ENCODE measurements at regions not wholly inside any gene's neighbourhood (a gene's known extent, or its start where the extent isn't known, plus 50 kb on each side); places are given as distances from the start of the nearest gene placed in this dataset.

DNA sequence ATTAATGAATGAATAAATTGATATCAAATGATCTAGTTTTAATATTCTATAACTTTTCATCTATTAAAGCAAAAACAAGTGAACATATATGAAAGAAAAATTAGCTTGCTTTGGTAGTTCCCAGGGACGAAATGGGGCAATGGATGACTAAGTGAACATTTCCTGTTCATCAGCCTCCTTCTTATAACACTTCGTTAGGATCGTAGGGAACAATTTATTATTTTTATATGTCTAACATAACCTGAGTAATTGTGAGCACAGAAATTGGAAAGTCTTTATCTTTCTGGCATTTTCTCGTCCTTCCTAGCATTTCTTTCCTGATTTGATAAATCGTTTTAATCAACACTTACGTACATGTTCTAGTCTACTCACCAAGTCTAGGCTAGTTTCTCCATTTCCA lies 59.1 kb upstream of the PPP1R3C start:
- no CpG with 5 or more reads among the region's 6 CpGs for WGBS (ENCODE audit: insufficient coverage, insufficient read length)
- no peak for DNase-seq (ENCODE audit: low read depth, low spot score)
- Histone ChIP-seq H3K9me3 (ENCODE audit: control insufficient read depth, insufficient read depth, low read length) (no peaks in the 10 kb centered on the region), H3K4me1 (ENCODE audit: control insufficient read depth, insufficient read depth, low read length) (no peaks in the 10 kb centered on the region), H3K27ac (ENCODE audit: low read length) (no peak overlapping the region), H3K36me3 (ENCODE audit: control insufficient read depth, insufficient read depth, low read length) (no peaks in the 10 kb centered on the region), H3K27me3 (ENCODE audit: control insufficient read depth, insufficient read depth, low read length) (no peaks in the 10 kb centered on the region), H3K4me3 (ENCODE audit: low read length) (no peak overlapping the region)

DNA sequence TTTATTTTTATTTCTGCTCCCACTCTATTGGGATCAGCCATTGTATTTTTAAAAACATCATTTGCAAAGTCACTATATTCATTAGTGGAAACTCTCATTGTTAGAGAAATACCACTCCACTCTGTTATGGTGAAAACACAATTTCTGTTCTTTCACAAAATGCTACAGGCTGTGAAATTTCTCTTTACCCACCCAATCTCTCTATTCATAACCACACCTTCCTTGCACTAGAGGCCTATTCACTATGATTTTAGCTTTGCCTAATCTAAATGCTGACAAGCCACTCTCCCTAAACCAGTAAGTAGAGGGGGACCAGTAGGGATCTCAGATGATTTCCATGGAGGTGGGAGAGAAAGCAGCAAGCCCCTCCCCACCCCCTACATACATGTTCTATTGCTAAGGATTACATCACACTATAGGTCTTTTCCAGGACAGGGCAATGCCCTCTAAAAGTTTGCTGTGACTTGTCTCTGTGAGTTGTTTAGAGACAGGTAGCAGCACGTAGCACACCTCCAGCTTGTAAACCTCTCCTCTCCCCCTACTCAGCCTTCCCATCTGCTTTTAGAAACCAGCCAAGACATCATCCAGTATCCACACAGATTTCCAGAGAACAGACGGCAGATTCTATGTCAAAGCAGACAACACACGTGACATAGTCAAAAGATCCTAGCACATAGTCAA lies 58.3 kb upstream of the PPP1R3C start:
- H3K27me3 ChIP-seq (ENCODE audit: control insufficient read depth, insufficient read depth, low read length): no peaks in the 10 kb centered on the region
- H3K27ac ChIP-seq (ENCODE audit: low read length): no peak overlapping the region
- no peaks in the 10 kb centered on the region for H3K9me3 ChIP-seq (ENCODE audit: control insufficient read depth, insufficient read depth, low read length)
- no CpG with 5 or more reads among the region's 3 CpGs for WGBS (ENCODE audit: insufficient coverage, insufficient read length)
- DNase-seq (ENCODE audit: low read depth, low spot score): no peak
- H3K4me3 ChIP-seq (ENCODE audit: low read length): no peak overlapping the region
- H3K4me1 ChIP-seq (ENCODE audit: control insufficient read depth, insufficient read depth, low read length): no peaks in the 10 kb centered on the region
- H3K36me3 ChIP-seq (ENCODE audit: control insufficient read depth, insufficient read depth, low read length): no peaks in the 10 kb centered on the region

DNA sequence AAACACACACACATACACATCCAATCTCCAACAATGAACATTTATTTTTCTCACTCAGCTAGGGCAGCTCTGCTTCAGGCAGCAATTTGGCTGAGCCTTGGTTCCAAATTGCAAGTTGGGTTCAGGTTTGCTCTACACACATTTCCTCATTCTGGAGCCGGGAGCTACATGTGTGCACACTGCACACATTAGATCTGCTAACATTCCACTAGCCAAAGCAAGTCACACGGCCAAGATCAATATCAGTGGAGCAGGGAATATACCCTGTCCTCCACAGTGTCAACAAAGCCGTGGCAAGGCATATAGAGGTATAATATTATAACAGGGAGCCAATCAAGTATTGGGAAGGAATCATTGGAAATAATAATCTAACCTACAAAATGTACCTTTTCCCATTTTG lies 57.5 kb upstream of the PPP1R3C start:
- no peak overlapping the region for H3K27ac ChIP-seq (ENCODE audit: low read length)

DNA sequence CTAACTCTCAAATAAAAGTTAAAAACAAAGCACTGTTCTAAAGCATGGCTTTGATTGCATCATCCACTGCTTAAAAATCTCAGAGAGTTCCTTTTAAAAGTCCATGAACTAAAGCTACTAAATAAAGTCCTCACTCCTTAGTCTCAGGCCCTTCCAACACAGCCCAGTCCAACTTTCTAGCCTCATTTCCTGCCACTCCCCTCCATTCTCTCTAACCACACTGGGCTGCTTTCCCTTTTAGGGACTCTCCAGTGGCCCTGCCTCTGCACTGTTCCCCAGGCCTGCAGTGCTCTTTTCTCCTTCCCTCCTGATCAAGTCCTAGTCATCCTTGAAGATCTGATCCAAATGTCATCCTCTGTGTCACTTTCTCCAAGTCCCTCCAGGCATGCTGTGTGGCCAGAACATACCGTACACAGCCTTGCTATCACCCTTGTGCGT lies 56.9 kb upstream of the PPP1R3C start:
- H3K4me1 ChIP-seq (ENCODE audit: control insufficient read depth, insufficient read depth, low read length): no peaks in the 10 kb centered on the region
- DNase-seq (ENCODE audit: low read depth, low spot score): no peak
- no peak overlapping the region for H3K4me3 ChIP-seq (ENCODE audit: low read length)
- H3K27ac ChIP-seq (ENCODE audit: low read length): no peak overlapping the region
- H3K27me3 ChIP-seq (ENCODE audit: control insufficient read depth, insufficient read depth, low read length): no peaks in the 10 kb centered on the region
- no peaks in the 10 kb centered on the region for H3K9me3 ChIP-seq (ENCODE audit: control insufficient read depth, insufficient read depth, low read length)
- WGBS (ENCODE audit: insufficient coverage, insufficient read length): no CpG with 5 or more reads among the region's 2 CpGs
- H3K36me3 ChIP-seq (ENCODE audit: control insufficient read depth, insufficient read depth, low read length): no peaks in the 10 kb centered on the region

More for the DNA sequence above, 57.5 kb upstream of the PPP1R3C start:
- DNase-seq (ENCODE audit: low read depth, low spot score): no peak
- Histone ChIP-seq H3K27me3 (ENCODE audit: control insufficient read depth, insufficient read depth, low read length) (no peaks in the 10 kb centered on the region), H3K4me1 (ENCODE audit: control insufficient read depth, insufficient read depth, low read length) (no peaks in the 10 kb centered on the region), H3K36me3 (ENCODE audit: control insufficient read depth, insufficient read depth, low read length) (no peaks in the 10 kb centered on the region), H3K4me3 (ENCODE audit: low read length) (no peak overlapping the region), H3K9me3 (ENCODE audit: control insufficient read depth, insufficient read depth, low read length) (no peaks in the 10 kb centered on the region)
- no CpG with 5 or more reads among the region's 3 CpGs for WGBS (ENCODE audit: insufficient coverage, insufficient read length)

DNA sequence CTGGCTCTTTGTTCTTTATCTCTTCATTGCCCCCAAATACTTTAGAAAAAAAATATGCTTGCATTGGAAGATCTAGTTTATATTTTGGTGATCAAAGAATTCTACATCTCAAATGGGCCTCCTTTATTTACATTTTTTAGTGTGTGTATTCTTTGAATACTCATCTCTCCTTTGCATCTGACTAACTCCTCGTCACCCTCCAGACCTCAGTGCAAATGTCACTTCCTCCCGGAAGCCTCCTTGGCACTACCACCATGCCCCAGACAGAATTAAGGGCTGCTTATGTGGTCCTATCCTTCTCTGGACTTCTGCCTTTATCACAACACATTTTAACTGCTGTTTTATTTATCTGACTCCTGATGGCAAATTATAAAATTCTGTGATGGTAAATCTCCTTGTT lies 52.0 kb upstream of the PPP1R3C start:
- H3K4me3 ChIP-seq (ENCODE audit: low read length): no peak overlapping the region
- no peaks in the 10 kb centered on the region for H3K27me3 ChIP-seq (ENCODE audit: control insufficient read depth, insufficient read depth, low read length)
- no peaks in the 10 kb centered on the region for H3K9me3 ChIP-seq (ENCODE audit: control insufficient read depth, insufficient read depth, low read length)
- H3K36me3 ChIP-seq (ENCODE audit: control insufficient read depth, insufficient read depth, low read length): no peaks in the 10 kb centered on the region
- DNase-seq (ENCODE audit: low read depth, low spot score): no peak
- H3K4me1 ChIP-seq (ENCODE audit: control insufficient read depth, insufficient read depth, low read length): peaks cover 9% of the 10 kb centered on the region; the same call in 1 of the 2 replicates
- no peak overlapping the region for H3K27ac ChIP-seq (ENCODE audit: low read length)
- no CpG with 5 or more reads among the region's 2 CpGs for whole genome bisulfite sequencing (ENCODE audit: insufficient coverage, insufficient read length)

DNA sequence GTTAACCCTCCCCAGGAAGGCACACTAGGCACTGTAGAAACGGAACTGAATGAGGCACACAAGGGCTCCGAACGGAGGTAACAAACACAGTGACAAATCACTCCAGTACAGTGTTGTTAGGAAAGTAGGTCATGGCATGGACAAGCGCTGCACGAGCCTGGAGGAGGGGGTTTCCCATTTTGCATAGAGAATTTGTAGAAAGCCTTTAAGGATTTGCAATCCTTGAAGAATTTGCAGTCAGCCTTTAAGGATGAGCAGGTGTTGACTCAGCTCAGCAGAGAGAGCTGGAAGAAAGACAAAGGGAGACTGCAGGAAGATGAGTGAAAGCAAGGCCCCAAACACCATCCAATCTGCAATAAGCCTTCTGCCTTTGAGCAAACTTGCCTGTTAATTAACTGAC lies 51.1 kb upstream of the PPP1R3C start:
- H3K9me3 ChIP-seq (ENCODE audit: control insufficient read depth, insufficient read depth, low read length): no peaks in the 10 kb centered on the region
- no peaks in the 10 kb centered on the region for H3K27me3 ChIP-seq (ENCODE audit: control insufficient read depth, insufficient read depth, low read length)
- no CpG with 5 or more reads among the region's 5 CpGs for WGBS (ENCODE audit: insufficient coverage, insufficient read length)
- H3K36me3 ChIP-seq (ENCODE audit: control insufficient read depth, insufficient read depth, low read length): no peaks in the 10 kb centered on the region
- peaks cover 9% of the 10 kb centered on the region; the same call in 1 of the 2 replicates for H3K4me1 ChIP-seq (ENCODE audit: control insufficient read depth, insufficient read depth, low read length)
- no peak overlapping the region for H3K4me3 ChIP-seq (ENCODE audit: low read length)
- no peak overlapping the region for H3K27ac ChIP-seq (ENCODE audit: low read length)
- DNase-seq (ENCODE audit: low read depth, low spot score): no peak

DNA sequence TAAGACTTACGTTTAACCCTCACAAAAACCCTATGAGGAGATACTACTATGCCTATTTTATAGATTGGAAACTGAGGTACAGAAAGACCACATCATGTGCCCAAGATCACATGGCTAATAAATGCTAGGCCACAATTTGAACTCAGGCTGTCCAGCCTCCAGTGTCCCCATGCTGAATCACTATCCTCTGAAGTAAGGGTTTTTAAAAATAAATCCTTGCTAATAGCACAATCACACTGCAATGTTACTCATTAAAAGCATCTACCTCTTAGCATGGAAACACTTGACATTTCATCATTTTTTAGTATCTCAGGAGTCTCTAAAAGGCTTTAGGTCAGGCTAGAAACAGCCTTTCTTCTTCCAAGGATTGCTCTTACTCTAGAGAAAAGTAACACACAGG lies 50.0 kb upstream of the PPP1R3C start:
- Histone ChIP-seq H3K36me3 (ENCODE audit: control insufficient read depth, insufficient read depth, low read length) (no peaks in the 10 kb centered on the region), H3K27ac (ENCODE audit: low read length) (no peak overlapping the region), H3K9me3 (ENCODE audit: control insufficient read depth, insufficient read depth, low read length) (no peaks in the 10 kb centered on the region), H3K4me1 (ENCODE audit: control insufficient read depth, insufficient read depth, low read length) (peaks cover 9% of the 10 kb centered on the region; the same call in 1 of the 2 replicates), H3K27me3 (ENCODE audit: control insufficient read depth, insufficient read depth, low read length) (no peaks in the 10 kb centered on the region), H3K4me3 (ENCODE audit: low read length) (no peak overlapping the region)
- WGBS (ENCODE audit: insufficient coverage, insufficient read length): no CpG with 5 or more reads among the region's 1 CpG
- DNase-seq (ENCODE audit: low read depth, low spot score): no peak

Data from iPS DF 6.9 (cell line).